SK-N-SH treated with all-trans-retinoic acid at 6 μM for 48 hours (cell line): ENCODE measurements at regions not wholly inside any gene's neighbourhood (a gene's known extent, or its start where the extent isn't known, plus 50 kb on each side); places are given as distances from the start of the nearest gene placed in this dataset.

ENCODE experiments used
- ARNTL ChIP-seq: fragments of 450-650 bp; formaldehyde crosslinking; IDR thresholded peaks from 2 replicates; pipeline ENCODE4 v1.5.0; 2020; ENCODE audit warnings: low read depth, mild to moderate bottlenecking, moderate library complexity, borderline replicate concordance
- BACH2 ChIP-seq: fragments of 250-450 bp; sonication (Bioruptor Pico); IDR thresholded peaks from 2 replicates; pipeline ENCODE4 v1.9.0; 2021; ENCODE audit warnings: mild to moderate bottlenecking, borderline replicate concordance
- CSRNP3 ChIP-seq: fragments of 250-450 bp; sonication (Bioruptor Pico); IDR thresholded peaks from 2 replicates; pipeline ENCODE4 v1.5.1; 2021; ENCODE audit warnings: mild to moderate bottlenecking, moderate library complexity
- OSR1 ChIP-seq: fragments of 250-450 bp; sonication (Bioruptor Pico); IDR thresholded peaks from 2 replicates; pipeline ENCODE4 v1.8.0; 2022; ENCODE audit warnings: moderate library complexity, mild to moderate bottlenecking, inconsistent platforms
- PATZ1 ChIP-seq: fragments of 250-450 bp; sonication (Bioruptor Pico); IDR thresholded peaks from 2 replicates; pipeline ENCODE4 v1.8.0; 2020; ENCODE audit warnings: mild to moderate bottlenecking, moderate library complexity, borderline replicate concordance
- RARB ChIP-seq: fragments of 250-450 bp; sonication (Bioruptor Pico); IDR thresholded peaks from 2 replicates; pipeline ENCODE4 v1.8.0; 2021; ENCODE audit warnings: mild to moderate bottlenecking, moderate library complexity
- ZFP30 ChIP-seq: fragments of 450-650 bp; formaldehyde crosslinking; IDR thresholded peaks from 2 replicates; pipeline ENCODE4 v1.5.0; 2022; ENCODE audit warnings: mild to moderate bottlenecking, moderate library complexity
- ZNF70 ChIP-seq: fragments of 450-650 bp; formaldehyde crosslinking; IDR thresholded peaks from 2 replicates; pipeline ENCODE4 v1.5.0; 2020; ENCODE audit warnings: mild to moderate bottlenecking, moderate library complexity
- TF ChIP-seq, protein P1 (sequence below): fragments of 250-450 bp; sonication (Bioruptor Pico); IDR thresholded peaks from 2 replicates; pipeline ENCODE4 v1.5.1; 2020; ENCODE audit warnings: low read depth, mild to moderate bottlenecking, moderate library complexity

GRCh38 chr1:78760858-78761257 lies 111.2 kb downstream of the IFI44 start:
- TF ChIP-seq, protein P1, sequence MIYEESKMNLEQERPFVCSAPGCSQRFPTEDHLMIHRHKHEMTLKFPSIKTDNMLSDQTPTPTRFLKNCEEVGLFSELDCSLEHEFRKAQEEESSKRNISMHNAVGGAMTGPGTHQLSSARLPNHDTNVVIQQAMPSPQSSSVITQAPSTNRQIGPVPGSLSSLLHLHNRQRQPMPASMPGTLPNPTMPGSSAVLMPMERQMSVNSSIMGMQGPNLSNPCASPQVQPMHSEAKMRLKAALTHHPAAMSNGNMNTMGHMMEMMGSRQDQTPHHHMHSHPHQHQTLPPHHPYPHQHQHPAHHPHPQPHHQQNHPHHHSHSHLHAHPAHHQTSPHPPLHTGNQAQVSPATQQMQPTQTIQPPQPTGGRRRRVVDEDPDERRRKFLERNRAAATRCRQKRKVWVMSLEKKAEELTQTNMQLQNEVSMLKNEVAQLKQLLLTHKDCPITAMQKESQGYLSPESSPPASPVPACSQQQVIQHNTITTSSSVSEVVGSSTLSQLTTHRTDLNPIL, result no peak
- TF ChIP-seq RARB, result no peak
- no peak for TF ChIP-seq OSR1 (CRISPR knock-in tag)
- no peak for TF ChIP-seq ZNF70 (CRISPR knock-in tag)
- no peak for TF ChIP-seq ARNTL (CRISPR knock-in tag)
- no peak for TF ChIP-seq PATZ1 (CRISPR knock-in tag)
- TF ChIP-seq CSRNP3 (CRISPR knock-in tag), result no peak
- TF ChIP-seq BACH2, result no peak
- TF ChIP-seq ZFP30 (CRISPR knock-in tag), result no peak
